H1 (cell line): ENCODE measurements at regions not wholly inside any gene's neighbourhood (a gene's known extent, or its start where the extent isn't known, plus 50 kb on each side); places are given as distances from the start of the nearest gene placed in this dataset.

Experiments
- CTCF ChIP-seq, 3 experiments: IDR thresholded peaks; 1 replicate in 2 of 3; 2 replicates in 1 of 3; pipeline versions ENCODE4 v1.5.1 to v1.6.1; 2011; ENCODE audit warnings: low read length in 3 of 3, mild to moderate bottlenecking in 3 of 3, inconsistent platforms in 2 of 3, low read depth in 1 of 3, moderate library complexity in 1 of 3; ENCODE audit not compliant: insufficient read depth in 1 of 3; ENCODE audit errors: control extremely low read depth in 1 of 3
- EP300 ChIP-seq, 2 experiments: IDR thresholded peaks; 1 replicate in 1 of 2; 2 replicates in 1 of 2; pipeline ENCODE4 v1.6.1; 2011 to 2012; ENCODE audit warnings: low read depth in 2 of 2, low read length in 2 of 2, mild to moderate bottlenecking in 2 of 2, borderline replicate concordance in 1 of 2, inconsistent platforms in 1 of 2, moderate library complexity in 1 of 2
- EZH2 ChIP-seq: fragments of 200-600 bp; sonication (generic); IDR thresholded peaks from 2 replicates; pipeline ENCODE4 v1.7.1; 2012; ENCODE audit warnings: low read depth, mild to moderate bottlenecking, moderate library complexity, low read length, inconsistent platforms; ENCODE audit not compliant: severe bottlenecking
- HDAC6 ChIP-seq: IDR thresholded peaks from one replicate; pipeline ENCODE4 v1.7.1; 2012; ENCODE audit warnings: low read depth, mild to moderate bottlenecking, inconsistent platforms, low read length, moderate library complexity
- JUN ChIP-seq: IDR thresholded peaks from 2 replicates; pipeline ENCODE4 v1.6.1; 2011; ENCODE audit warnings: low read depth, mild to moderate bottlenecking, improper control_type of control experiment, low read length
- JUND ChIP-seq: IDR thresholded peaks from 2 replicates; pipeline ENCODE4 v1.6.1; 2011; ENCODE audit warnings: mild to moderate bottlenecking, improper control_type of control experiment, low read length
- MAX ChIP-seq: IDR thresholded peaks from 2 replicates; pipeline ENCODE4 v1.6.1; 2012; ENCODE audit warnings: inconsistent platforms
- PHF8 ChIP-seq: fragments of 200-600 bp; sonication (generic); conservative IDR thresholded peaks from 2 replicates; pipeline ENCODE4 v1.7.1; 2012; ENCODE audit warnings: low read depth, mild to moderate bottlenecking, inconsistent platforms, low read length, moderate library complexity
- POLR2A ChIP-seq, 2 experiments: IDR thresholded peaks; 1 replicate in 1 of 2; 2 replicates in 1 of 2; pipeline ENCODE4 v1.6.1; 2011; ENCODE audit warnings: low read depth in 2 of 2, low read length in 2 of 2, mild to moderate bottlenecking in 2 of 2; ENCODE audit errors: control extremely low read depth in 1 of 2
- POLR2AphosphoS5 ChIP-seq: IDR thresholded peaks from 2 replicates; pipeline ENCODE4 v1.6.1; 2011; ENCODE audit warnings: low read depth, low read length
- SIRT6 ChIP-seq: IDR thresholded peaks from one replicate; pipeline ENCODE4 v1.7.1; 2012; ENCODE audit warnings: low read length, inconsistent platforms

- TF ChIP-seq MAX, result no peak
- TF ChIP-seq HDAC6, result no peak
- TF ChIP-seq SIRT6, result no peak
- TF ChIP-seq EZH2, result no peak
- no peak for TF ChIP-seq PHF8
- no peak for TF ChIP-seq POLR2A (IDR thresholded peaks at IDR 0.05; ENCODE audit: control extremely low read depth in 1 of 2, low read depth in 2 of 2, low read length in 2 of 2)
- TF ChIP-seq JUN, result no peak
- TF ChIP-seq POLR2AphosphoS5, result no peak
- TF ChIP-seq JUND, result no peak
- TF ChIP-seq EP300 (IDR thresholded peaks at IDR 0.05; ENCODE audit: borderline replicate concordance in 1 of 2, low read depth in 2 of 2, low read length in 2 of 2), result no peak
- no peak for TF ChIP-seq CTCF (IDR thresholded peaks at IDR 0.05; ENCODE audit: control extremely low read depth in 1 of 3, insufficient read depth in 1 of 3, low read depth in 1 of 3, low read length in 3 of 3)
These were observed 52.1 kb upstream of the F3 start for GRCh38 chr1:94593611-94594010.
